HL-60 (cell line): ENCODE measurements at regions not wholly inside any gene's neighbourhood (a gene's known extent, or its start where the extent isn't known, plus 50 kb on each side); places are given as distances from the start of the nearest gene placed in this dataset.

Experiments used
- DNase-seq, 2 experiments: peaks; one replicate each; pipeline ENCODE4 v3.0.0-alpha.2; 2010 to 2020; ENCODE audit warnings: low read depth in 1 of 2, low spot score in 1 of 2
- H3K27ac ChIP-seq: fragments of 250-450 bp; sonication (Bioruptor Pico); replicated peaks from 2 replicates; pipeline ENCODE4 v1.5.1; 2020; ENCODE audit warnings: mild to moderate bottlenecking, moderate library complexity
- H3K27me3 ChIP-seq: fragments of 250-450 bp; sonication (Bioruptor Pico); 2 replicates; pipeline ENCODE4 v1.5.1; 2021; ENCODE audit warnings: mild to moderate bottlenecking, moderate library complexity; ENCODE audit not compliant: insufficient read depth, poor library complexity, severe bottlenecking
- H3K4me3 ChIP-seq: replicated peaks from 2 replicates; pipeline ENCODE4 v1.5.1; 2011; ENCODE audit warnings: mild to moderate bottlenecking, control low read depth, low read length; ENCODE audit not compliant: insufficient read depth
- CTCF ChIP-seq: IDR thresholded peaks from one replicate; pipeline ENCODE4 v1.5.1; 2011; ENCODE audit warnings: low read length, control low read depth, inconsistent platforms; ENCODE audit not compliant: insufficient read depth
- GABPA ChIP-seq: IDR thresholded peaks from 2 replicates; pipeline ENCODE4 v1.6.1; 2012; ENCODE audit warnings: low read depth
- POLR2AphosphoS5 ChIP-seq: IDR thresholded peaks from 2 replicates; pipeline ENCODE4 v1.6.1; 2012; ENCODE audit warnings: low read depth
- REST ChIP-seq: IDR thresholded peaks from 2 replicates; pipeline ENCODE4 v1.6.1; 2012; ENCODE audit warnings: low read depth; ENCODE audit not compliant: insufficient replicate concordance
- SPI1 ChIP-seq: IDR thresholded peaks from 2 replicates; pipeline ENCODE4 v1.6.1; 2012; ENCODE audit warnings: low read depth, mild to moderate bottlenecking, borderline replicate concordance

- Histone ChIP-seq H3K4me3 (no peak overlapping the region), H3K27me3 (no peaks in the 10 kb centered on the region), H3K27ac (no peak overlapping the region)
- DNase-seq = no peak
- TF ChIP-seq GABPA (no peak), CTCF (no peak), REST (no peak)
Measured at GRCh38 chr4:160161026-160161425, 1058.1 kb downstream of the RAPGEF2 start.

- TF ChIP-seq POLR2AphosphoS5 (no peak), SPI1 (no peak), GABPA (no peak), CTCF (no peak), REST (no peak)
- DNase-seq = no peak
- H3K27ac ChIP-seq = no peak overlapping the region
- no peak overlapping the region for H3K4me3 ChIP-seq
- H3K27me3 ChIP-seq = no peaks in the 10 kb centered on the region
Measured at GRCh38 chr4:160175064-160175643, 1072.3 kb downstream of the RAPGEF2 start.

- no peak for DNase-seq
- Histone ChIP-seq H3K27ac (no peak overlapping the region), H3K27me3 (no peaks in the 10 kb centered on the region), H3K4me3 (no peak overlapping the region)
- TF ChIP-seq REST = no peak
- TF ChIP-seq CTCF = no peak
- TF ChIP-seq GABPA = no peak
- TF ChIP-seq SPI1 = no peak
- TF ChIP-seq POLR2AphosphoS5 = no peak
Measured at GRCh38 chr4:160180211-160180610, 1077.3 kb downstream of the RAPGEF2 start.
